NCI-H2081 treated with DMSO at 0.1 percent for 48 hours (cell line): ENCODE measurements at regions not wholly inside any gene's neighbourhood (a gene's known extent, or its start where the extent isn't known, plus 50 kb on each side); places are given as distances from the start of the nearest gene placed in this dataset.
"Not testable (repeated sequence)": the region's sequence is repeated elsewhere in the genome, so short reads cannot be mapped to it uniquely, and the experiment has no call there.

Experiments
- DNase-seq: peaks from one replicate; lab custom pipeline; 2025; lab: John Stamatoyannopoulos, UW

DNA sequence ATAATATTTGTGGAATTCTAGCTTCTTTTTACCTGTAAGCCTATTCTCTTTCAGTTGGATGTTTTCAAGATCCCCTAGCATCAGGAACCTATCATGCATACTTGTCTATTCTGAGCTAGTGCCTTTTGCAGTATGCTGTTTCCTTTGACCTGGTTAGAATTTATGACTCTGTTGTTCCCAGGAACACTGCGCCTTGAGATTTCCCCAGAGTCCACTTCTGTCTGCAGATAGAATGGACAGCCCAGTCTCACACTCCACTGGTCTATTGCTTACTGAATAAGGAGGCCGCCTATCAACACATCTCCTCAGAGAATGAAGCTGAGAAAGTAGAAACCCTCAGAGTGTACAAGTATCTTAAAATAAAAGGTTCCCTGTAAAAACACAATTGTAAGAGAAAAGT lies 465.1 kb upstream of the GALNTL6 start:
- no peak for DNase-seq

DNA sequence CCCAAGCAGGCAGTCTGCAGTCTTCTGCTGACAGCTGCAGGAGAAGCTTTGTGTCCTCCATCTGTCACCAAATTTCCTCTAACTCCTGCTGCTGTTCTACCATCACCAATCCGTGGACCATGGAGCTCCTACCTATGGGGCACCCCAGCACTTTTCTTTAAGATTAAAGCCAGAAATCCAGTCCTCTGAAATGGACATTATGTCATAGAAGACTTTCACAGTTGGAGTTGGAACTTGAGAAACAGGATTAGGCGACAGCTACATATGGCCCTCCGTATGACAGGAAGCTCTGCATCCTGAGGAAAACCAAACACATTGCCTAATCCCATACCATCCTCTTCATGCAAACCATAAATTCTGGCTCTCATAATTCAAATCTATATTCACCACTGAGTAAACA lies 470.6 kb upstream of the GALNTL6 start:
- DNase-seq = no peak

DNA sequence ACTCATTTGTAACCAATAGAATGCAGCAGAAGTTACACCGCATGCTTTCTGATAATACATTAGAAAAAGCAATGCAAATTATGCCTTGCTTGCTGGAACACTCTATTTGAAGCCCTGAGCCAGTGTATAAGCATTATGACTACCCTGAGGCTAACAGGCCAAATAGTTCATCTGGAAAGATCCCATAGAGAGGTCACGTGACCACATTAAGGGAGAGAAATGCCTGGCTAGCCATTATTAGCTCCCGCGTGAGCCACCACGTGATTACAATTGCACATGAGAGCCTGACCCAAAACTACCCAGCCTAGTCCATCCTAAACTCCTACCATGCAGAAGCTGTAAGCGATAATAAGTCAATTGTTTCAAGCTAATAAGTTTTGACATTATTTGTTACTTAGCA lies 472.9 kb upstream of the GALNTL6 start:
- no peak for DNase-seq

DNA sequence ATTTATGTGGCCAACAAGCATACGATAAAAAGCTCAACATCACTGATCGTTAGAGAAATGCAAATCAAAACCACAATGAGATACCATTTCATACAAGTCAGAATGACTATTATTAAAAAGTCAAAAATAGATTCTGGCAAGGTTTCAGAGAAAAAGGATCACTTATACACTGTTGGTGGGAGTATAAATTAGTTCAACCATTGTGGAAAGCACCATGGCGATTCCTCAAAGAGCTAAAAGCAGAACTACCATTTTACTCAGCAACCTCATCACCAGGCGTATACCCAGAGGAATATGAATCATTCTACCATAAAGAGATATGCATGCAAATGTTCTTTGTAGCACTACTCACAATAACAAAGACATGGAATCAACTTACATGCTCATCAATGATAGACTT lies 478.7 kb upstream of the GALNTL6 start:
- no peak for DNase-seq

DNA sequence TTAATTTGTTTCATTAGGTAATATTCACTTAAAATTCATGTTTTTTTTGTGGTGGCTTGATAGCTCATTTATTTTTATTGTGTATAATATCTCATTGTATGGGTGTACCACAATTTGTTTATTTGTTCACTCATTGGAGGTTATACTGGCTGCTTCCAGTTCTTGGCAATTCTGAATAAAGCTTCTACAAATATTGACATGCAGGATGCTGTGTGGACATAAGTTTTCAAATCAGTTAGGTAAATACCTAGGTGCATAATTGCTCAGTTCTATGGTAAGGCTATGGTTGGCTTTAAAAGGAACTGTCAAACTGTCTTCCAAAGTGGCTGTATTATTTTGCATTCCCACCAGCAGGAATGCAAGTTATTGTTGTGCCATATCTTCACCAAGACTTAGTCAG lies 504.5 kb upstream of the GALNTL6 start:
- DNase-seq = peak; percentile 5

DNA sequence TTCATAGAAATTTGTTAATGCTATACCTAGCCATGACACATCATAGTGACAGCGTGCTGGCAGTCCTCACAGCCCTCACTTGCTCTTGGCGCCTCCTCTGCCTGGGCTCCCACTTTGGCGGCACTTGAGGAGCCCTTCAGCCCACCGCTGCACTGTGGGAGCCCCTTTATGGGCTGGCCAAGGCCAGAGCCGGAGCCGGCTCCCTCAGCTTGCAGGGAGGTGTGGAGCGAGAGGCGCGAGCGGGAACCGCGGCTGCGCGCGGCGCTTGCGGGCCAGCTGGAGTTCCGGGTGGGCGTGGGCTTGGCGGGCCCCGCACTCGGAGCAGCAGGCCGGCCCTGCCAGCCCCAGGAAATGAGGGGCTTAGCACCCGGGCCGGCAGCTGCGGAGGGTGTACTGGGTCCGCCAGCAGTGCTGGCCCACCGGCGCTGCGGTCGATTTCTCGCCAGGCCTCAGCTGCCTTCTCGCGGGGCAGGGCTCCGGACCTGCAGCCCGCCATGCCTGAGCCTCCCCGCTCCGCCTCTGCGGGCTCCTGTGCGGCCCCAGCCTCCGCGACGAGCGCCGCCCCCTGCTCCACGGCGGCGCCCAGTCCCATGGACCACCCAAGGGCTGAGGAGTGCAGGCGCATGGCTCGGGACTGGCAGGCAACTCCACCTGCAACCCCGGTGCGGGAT lies 515.0 kb upstream of the GALNTL6 start:
- DNase-seq = not testable (repeated sequence)

DNA sequence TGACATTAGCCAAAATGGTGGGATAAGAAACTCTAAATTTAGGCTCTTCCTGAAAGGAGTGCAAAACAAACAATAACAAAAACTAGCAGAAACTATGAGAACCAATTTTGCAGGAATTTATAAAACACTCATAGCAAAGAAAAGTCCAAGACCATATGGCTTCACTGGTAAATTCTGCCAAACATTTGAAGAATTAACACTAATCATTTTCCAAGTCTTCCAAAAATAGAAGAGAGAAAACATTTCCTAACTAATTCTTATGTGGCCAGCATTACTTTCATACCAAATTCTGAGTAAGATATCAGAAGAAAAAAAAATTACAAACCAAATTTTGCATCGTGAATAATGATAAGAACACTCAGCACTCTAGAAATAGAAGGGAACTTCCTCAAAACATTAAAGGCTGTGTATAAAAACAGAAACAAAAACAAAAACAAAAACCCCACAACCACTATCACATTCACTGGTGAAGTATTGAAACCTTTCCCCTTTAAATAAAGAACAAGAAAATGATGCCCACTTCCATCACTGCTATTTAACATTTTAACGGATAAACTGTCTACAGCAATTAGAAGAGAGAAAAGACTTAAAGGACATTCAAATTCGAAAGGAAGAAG lies 524.3 kb upstream of the GALNTL6 start:
- no peak for DNase-seq

DNA sequence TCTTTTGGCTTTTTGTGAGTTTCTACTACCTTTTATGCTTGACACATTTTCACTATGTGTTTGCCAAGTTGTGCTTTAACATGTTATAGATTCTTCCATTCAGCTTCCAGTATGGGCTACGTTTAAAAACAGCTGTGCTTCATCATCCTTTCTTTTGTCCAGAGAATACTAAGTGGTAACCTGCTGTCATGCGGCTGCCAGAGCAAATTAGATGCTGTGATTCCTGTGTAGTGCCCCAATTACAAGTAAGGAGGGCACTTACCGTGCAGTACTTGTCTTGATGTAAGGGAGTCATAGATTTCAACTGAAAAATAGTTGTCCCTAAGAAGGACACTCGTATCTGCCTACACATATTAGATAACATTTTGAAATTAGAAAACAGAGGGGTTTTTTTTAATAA lies 531.8 kb upstream of the GALNTL6 start:
- DNase-seq = no peak

DNA sequence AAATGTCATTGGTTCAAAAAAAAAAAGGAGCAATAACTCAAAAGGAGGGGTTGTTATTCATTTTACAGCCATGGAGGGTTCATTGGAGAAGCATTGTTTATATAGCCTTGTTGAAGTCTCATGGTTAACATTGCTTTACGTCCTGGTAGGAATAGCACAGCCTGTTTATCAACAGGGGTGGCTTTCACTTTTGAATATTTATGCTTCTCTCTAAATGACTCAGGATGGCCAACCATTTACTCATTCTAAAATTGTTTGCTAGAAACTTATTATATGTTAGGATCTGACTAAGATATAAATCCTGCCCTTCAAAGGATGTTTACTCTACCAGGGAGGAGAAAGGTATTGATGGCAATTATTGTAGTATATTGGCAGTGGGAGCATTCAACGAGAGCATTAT lies 534.1 kb upstream of the GALNTL6 start:
- no peak for DNase-seq

DNA sequence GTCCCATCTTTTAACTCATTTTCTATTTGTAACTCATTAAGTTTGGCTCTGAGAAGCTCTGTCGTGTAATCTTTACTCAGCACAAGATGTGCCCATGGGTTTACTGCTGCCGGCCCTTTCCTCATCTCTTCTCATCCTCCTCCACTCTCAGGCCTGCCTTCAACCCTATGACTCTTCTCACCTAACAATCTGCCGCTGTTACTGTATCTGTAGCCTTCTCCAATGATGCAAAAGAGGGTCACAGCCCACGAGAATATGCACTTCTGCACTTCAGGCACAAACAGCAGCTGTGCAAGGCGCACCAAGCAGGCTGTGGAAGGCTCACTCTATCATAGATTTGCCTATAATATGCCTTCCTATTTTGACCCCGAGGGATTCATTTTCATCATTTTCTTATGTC lies 546.5 kb upstream of the GALNTL6 start:
- no peak for DNase-seq

DNA sequence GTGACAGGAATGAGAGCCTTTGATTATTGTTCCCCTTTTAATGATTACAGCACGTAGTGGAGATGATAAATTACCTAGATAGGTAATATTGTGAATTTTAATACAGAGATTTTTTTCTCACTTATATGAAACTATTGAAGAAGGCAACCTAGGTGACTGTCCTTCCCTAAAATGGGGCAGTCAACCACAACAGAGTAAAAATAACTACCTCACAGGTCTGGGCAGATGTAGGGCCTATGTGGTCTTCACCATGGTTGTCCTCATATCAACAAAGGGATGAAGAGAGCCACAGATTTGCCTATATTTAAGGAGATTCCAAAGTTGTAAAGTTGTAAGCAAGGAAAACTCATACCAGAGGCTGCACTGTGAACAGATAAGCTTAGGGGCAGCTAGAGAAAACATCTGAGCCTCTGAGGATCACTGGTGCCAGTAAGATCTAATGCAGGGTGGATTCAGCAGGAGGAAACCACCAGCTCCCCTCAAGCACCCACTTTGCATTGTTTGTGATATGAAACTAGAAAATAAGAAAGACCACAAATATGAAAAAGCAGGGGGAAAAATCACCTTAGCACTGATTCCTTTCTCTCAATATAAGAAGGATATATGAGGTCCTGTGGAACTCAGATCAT lies 547.9 kb upstream of the GALNTL6 start:
- no peak for DNase-seq

DNA sequence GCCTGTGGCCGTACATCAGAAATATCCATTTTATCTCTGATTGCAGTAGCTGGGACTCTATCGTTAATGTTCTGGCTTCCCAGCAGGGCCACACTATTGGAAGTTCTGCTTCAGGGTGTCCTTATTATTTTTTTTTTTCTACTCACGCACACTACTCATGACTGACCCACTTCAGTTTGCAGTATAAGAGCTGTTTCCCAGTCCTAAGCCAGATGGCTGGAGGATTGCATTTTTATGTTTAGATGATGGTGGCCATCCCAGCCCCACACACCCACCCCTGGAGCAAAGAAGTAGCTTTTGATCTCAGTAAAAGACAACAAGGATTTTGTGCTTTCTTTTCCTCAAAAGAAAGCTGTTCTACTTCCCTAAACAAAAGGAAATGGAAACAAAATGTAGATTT lies 557.0 kb upstream of the GALNTL6 start:
- no peak for DNase-seq

DNA sequence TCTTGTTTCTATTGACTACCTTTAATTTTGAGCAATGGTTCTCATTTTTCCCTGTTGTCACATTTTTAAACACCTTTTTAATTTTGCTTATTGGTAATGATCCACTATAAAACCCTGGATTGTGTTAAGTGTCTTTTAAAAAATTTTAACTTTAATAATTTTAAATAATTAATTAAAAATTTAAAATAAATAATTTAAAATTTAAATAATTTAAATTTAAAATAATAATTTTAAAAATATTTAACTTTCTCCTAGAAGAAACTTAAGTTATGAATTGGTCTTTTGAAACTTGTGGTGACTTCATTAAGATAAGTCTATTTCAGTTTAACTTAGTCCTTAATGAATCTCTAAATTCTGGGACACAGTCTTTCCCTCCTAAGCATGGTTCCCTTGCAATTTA lies 566.3 kb upstream of the GALNTL6 start:
- DNase-seq = no peak

DNA sequence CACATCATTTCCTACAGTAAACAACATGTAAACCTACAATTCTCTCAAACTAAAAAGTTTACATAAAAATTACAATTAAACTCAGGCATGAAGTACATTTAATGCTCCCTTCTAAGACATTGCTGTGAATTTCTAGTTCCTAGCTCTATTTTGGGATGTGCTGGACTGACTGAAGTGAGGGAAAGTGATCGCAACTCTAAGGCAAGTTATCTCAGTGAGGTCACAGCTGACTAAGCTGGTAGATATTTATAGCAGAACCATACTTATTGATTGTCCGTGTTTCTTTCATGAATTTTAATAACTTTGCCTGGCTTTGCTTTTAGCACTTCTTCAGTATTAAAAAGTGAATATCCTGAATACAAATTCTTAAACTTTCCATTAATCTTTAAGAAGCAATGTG lies 570.4 kb upstream of the GALNTL6 start:
- DNase-seq = no peak

DNA sequence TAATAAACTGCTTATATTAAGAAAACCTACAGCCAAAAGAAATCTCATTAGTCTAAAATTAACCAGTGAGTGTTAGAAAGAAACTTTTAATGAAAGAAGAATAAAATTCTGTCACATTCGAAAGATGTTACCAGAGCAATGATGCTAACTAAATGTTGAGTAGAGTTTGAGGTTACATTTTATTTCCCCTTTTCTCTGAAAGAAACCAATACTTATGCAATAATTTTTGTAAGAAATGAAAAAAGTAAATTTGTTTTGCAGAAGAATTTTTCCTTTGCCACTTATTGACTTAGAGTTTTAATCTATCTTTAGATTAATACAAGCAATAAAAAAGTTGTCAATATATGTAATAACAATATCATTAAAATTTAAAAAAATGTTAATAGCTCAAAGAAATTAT lies 574.0 kb upstream of the GALNTL6 start:
- no peak for DNase-seq

DNA sequence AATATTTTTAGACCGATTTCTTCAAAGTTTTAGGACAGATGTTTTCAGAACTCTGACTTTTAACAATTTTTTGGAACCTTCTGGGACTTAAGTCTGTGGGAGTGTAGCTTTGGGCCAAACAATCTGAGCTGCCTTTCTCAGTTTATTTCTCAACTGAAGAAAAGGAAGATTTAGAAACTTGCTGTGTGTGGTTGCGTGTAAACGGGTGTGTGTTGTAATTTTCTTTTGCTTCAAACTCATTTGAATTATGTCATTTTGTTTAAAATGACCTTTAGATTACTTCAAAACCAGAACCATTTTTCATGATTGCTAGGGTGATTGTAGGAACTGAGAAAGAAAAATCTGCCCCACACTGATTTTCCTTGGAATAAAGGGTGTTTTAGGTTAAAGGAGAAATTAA lies 577.7 kb upstream of the GALNTL6 start:
- DNase-seq = no peak

DNA sequence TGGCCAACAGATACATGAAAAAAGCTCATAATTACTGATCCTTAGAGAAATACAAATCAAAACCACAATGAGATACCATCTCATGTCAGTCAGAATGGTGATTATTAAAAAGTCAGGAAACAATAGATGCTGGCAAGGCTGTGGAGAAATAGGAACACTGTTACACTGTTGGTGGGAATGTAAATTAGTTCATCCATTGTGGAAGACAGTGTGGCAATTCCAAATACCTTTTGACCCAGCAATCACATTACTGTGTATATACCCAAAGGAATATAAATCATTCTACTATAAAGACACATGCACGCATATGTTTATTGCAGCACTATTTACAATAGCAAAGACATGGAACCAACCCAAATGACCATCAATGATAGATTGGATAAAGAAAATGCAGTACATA lies 583.9 kb upstream of the GALNTL6 start:
- DNase-seq = not testable (repeated sequence)

DNA sequence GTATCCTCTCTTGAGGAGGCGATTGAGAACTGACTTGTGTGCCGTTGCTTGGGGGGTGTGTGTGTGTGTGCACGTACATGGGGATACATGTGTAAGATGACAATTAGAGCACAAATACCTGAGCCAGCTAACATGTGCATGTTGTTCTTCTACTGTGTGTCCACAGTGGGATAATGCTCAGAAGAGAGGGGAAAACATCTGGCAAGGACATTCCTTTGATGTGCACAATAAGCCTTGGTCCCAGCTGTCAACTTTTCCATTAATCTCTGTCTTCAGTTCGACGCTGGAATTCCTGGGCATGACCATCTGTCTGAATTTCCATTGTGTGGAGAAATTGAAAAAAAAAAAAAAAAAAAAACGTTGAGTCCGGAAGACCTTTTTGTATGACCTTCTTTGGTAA lies 592.0 kb upstream of the GALNTL6 start:
- no peak for DNase-seq

DNA sequence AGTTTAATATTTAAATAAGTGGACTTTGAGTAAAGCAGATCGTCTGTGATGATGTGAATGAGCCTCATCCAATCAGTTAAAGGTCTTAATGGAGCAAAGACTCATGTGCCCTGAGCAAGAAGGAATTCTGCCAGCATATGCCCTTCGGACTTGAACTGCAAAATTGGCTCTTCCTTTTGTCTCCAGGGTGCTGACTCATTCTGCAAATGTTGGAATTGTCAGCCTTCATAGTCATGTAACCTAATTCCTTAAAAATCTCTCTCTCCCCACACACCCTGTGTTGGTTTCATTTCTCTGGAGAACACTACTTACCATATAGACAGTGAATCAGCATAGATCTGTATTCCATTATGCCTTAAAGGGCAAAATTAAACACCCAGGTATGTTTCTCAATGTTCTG lies 609.8 kb upstream of the GALNTL6 start:
- no peak for DNase-seq

DNA sequence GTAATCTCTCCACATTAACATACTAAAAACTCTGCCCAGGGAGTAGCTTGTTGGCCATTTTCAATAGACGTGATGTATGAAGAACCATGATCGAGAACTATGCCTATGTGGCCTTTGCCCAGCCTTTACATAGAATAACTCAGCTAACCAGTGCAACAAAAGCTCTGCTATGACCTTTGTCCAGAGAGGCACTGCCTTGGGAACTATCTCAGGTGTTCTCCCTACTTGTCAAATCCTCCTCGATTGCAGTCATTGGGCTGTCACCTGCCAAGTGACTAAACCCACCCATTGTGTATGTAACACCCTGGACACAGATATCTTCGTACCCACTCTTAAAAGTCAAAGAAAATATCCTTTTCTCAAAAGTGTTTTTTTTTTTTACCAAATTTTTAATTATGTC lies 610.3 kb upstream of the GALNTL6 start:
- DNase-seq = no peak

DNA sequence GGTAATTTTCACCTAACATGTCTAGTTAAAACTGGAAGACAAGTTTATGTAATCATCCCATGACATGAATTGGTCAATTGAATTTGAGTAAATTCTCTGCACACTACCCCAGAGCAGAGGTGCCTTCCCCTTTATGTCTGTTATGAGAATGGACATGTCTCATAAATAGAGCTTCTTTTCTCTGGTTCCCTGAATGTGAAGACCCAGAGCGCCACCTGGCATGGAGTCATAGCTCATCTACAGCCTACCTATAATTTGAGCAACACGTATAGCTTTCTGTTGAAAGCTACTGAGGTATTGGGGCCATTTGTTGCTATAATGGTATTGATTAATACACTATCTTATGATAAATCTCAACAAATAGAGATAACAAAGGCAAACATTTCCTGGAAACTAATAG lies 626.5 kb upstream of the GALNTL6 start:
- DNase-seq = no peak

DNA sequence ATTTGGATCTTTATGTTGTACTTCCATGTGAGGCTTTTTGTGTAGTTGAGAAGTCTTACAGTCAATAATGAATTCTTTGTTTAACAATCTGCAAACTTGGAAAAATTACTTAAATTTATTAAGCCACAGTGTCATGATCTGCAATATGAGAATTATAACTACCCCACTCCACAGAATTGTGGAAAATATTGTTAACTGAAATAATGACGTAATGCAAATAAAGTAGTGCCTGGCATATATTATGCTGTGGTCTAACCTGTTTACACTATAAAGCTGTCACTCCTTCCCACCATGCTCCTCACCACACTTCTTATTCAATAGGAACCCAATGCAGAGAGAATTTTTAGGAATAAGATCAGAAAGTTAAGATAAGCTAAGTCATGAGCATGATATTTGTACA lies 632.1 kb upstream of the GALNTL6 start:
- DNase-seq = no peak

DNA sequence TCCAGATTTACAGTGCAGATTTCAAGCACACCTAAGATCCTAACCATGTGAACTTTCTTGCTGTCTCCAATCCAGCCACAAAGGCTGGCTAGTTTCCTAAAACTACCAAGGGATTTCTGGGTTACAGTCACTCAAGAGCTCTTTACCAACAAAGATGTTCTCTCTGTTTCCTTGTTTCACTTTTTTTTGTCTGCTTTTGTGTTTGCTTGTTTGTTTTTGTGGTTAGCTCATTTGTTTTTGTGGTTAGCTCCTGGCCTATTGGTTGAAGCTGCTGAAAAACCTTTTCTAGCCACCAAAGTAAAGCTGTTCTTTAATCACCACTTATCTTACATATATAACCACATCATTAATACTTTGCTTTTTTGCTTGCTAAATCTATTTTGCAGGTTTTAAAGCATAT lies 642.5 kb upstream of the GALNTL6 start:
- DNase-seq = no peak

DNA sequence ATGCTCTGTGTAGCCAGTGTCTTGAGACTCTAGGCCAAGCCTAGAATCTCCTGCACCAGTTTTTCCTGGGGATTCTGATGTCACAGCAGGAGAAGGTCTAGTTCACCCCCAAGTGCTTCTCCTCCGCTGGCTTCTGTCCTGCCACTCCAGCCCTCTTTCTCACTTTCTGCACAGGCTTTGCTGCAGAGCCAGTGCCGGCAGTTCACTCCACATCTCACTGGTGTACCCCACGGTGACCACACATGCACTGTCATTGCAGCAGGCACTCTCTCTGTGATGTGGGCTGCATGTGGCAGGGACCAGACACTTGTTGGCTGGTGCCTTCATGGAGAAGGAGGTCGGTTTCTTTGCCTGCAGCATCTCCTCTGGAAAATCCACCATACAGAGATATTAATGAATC lies 643.8 kb upstream of the GALNTL6 start:
- DNase-seq = no peak
